Testis (tissue), 2 donors: ENCODE measurements at regions not wholly inside any gene's neighbourhood (a gene's known extent, or its start where the extent isn't known, plus 50 kb on each side); places are given as distances from the start of the nearest gene placed in this dataset.
"Not testable (repeated sequence)": the region's sequence is repeated elsewhere in the genome, so short reads cannot be mapped to it uniquely, and the experiment has no call there.

Source experiments
- DNase-seq: peaks from one replicate; pipeline ENCODE4 v3.0.0-alpha.2; 2019
- H3K27ac ChIP-seq, 2 donors: fragments of 200-600 bp; sonication (generic); one replicate each; pipeline ENCODE4 v1.5.1; 2019
- H3K27me3 ChIP-seq: fragments of 200-600 bp; sonication (generic); one replicate; pipeline ENCODE4 v1.5.1; 2019
- H3K36me3 ChIP-seq: fragments of 200-600 bp; sonication (generic); one replicate; pipeline ENCODE4 v1.5.1; 2017; ENCODE audit warnings: low read depth; ENCODE audit errors: missing control alignments
- H3K4me1 ChIP-seq: fragments of 200-600 bp; sonication (generic); one replicate; pipeline ENCODE4 v1.5.1; 2019
- H3K4me3 ChIP-seq, 2 donors: fragments of 200-600 bp; sonication (generic); one replicate each; pipeline ENCODE4 v1.5.1; 2017 to 2019
- H3K9me3 ChIP-seq: fragments of 200-600 bp; sonication (generic); one replicate; pipeline ENCODE4 v1.5.1; 2017
- POLR2A ChIP-seq: fragments of 450-650 bp; IDR thresholded peaks from one replicate; pipeline ENCODE4 v1.6.1; 2017; ENCODE audit warnings: antibody characterized with exemption, mild to moderate bottlenecking, moderate library complexity
- WGBS, 2 donors: methylation state at CpG; one replicate each; pipeline ENCODE4 v1.1.5; 2018; 5-methylcytosine and 5-hydroxymethylcytosine counted together
- intact Hi-C: fragments of 100-400 bp; cut with DNase I; formaldehyde crosslinking; loops from one replicate; pipeline ENCODE4 v1.15.1; 2023; ENCODE audit warnings: low total_unique reads
- TF ChIP-seq, protein P1 (sequence below), 3 experiments: fragments of 450-650 bp in 2 of 3; fragments of 200-600 bp in 1 of 3; sonication (generic) in 1 of 3; IDR thresholded peaks; one replicate each; pipeline ENCODE4 v1.5.1; 2016 to 2019; ENCODE audit warnings: antibody characterized with exemption in 3 of 3, mild to moderate bottlenecking in 2 of 3, moderate library complexity in 1 of 3

DNA sequence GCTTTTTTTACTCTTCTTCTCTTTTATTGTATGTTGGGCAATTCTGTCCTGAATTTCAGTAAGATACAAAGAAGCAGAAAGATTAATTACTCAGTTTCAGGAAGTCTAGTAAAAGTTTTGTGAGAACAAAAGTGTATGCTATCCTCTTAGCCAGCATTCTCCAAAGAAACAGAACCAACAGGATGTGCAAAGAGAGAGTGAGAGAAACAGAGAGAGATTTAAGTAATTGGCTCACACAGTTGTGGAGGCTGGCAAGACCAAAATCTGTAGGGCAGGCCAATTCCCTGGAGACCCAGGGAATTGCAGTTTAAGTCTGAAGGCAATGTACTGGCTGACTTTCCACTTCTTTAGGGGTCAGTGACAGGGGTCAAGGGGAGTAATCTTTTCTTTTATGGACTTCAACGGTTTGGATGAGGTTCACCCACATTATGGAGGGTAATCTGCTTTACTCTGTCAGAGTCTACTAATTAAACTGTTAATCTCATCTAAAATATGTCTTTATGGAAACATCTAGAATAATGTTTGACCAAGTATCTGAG is 59.2 kb upstream of the SLC39A8 start:
- no peak overlapping the region for H3K4me3 ChIP-seq
- no peak for DNase-seq
- no peaks in the 10 kb centered on the region for H3K27me3 ChIP-seq
- H3K4me1 ChIP-seq = no peaks in the 10 kb centered on the region
- H3K36me3 ChIP-seq = no peaks in the 10 kb centered on the region
- intact Hi-C loops = no loop called here
- no peaks in the 10 kb centered on the region for H3K9me3 ChIP-seq
- 27 to 38% methylated on average over 1 of the region's 1 CpG for WGBS, 2 donors
- TF ChIP-seq POLR2A = no peak
- TF ChIP-seq, protein P1, sequence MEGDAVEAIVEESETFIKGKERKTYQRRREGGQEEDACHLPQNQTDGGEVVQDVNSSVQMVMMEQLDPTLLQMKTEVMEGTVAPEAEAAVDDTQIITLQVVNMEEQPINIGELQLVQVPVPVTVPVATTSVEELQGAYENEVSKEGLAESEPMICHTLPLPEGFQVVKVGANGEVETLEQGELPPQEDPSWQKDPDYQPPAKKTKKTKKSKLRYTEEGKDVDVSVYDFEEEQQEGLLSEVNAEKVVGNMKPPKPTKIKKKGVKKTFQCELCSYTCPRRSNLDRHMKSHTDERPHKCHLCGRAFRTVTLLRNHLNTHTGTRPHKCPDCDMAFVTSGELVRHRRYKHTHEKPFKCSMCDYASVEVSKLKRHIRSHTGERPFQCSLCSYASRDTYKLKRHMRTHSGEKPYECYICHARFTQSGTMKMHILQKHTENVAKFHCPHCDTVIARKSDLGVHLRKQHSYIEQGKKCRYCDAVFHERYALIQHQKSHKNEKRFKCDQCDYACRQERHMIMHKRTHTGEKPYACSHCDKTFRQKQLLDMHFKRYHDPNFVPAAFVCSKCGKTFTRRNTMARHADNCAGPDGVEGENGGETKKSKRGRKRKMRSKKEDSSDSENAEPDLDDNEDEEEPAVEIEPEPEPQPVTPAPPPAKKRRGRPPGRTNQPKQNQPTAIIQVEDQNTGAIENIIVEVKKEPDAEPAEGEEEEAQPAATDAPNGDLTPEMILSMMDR (IDR thresholded peaks at IDR 0.05) = no peak
- no peak overlapping the region for H3K27ac ChIP-seq

DNA sequence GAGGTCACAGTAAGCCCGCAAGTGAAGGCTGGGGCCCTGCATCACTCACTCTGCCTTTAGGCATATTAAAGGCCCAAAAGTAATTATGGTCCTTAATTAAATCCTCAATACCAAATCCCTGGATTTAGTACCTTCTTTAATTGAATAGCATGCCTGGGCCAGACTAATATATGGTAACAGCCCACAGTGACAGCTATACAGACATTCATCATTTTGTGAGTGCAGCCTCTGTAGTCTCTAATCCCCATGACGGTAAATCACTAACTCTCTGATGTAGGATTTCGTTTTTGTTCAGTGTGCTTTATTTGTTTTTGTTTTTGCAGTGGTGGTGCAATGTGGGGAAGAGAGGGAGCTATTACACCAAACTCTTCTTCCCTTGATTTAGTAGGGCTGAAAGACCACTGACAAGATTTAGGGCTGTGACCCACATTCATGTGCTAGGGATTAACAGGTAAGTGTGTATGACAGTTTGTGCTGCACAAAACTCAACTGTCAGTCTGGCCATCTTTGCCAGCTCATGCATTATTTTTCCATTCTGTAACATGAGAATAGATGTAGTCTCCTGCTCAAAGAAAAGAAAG is 60.6 kb upstream of the SLC39A8 start:
- Histone ChIP-seq H3K27me3 (no peaks in the 10 kb centered on the region), H3K4me1 (no peaks in the 10 kb centered on the region), H3K9me3 (no peaks in the 10 kb centered on the region), H3K4me3 (no peak overlapping the region), H3K36me3 (no peaks in the 10 kb centered on the region), H3K27ac (no peak overlapping the region)
- DNase-seq = no peak
- intact Hi-C loops = no loop called here
- no peak for TF ChIP-seq POLR2A
- TF ChIP-seq, protein P1 (IDR thresholded peaks at IDR 0.05) = no peak
- WGBS, 2 donors = 81 to 92% methylated on average over 3 of the region's 3 CpGs

DNA sequence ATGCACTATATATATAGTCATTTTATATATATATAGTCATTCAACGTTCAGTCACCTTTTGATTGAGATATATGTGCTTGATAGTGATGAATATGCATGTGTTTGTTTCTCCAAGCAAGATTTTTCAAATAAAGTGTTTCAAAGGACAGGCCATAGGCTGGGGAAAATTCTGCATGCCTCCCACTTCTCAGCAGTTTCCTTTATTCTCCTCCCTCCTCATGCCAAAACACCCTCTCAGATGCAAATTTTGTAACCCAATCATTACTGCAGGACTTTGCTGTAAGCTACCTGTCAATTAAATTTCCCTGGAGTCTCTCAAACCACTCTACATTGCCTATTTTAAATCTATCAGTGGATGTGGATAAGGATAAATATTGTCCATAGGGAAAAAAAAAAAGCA is 65.6 kb upstream of the SLC39A8 start:
- DNase-seq, H3K27ac ChIP-seq, H3K27me3 ChIP-seq, intact Hi-C loops, H3K4me1 ChIP-seq, H3K36me3 ChIP-seq, H3K4me3 ChIP-seq, H3K9me3 ChIP-seq: not testable (repeated sequence)
- 94 to 100% methylated on average over 1 of the region's 1 CpG for WGBS, 2 donors

DNA sequence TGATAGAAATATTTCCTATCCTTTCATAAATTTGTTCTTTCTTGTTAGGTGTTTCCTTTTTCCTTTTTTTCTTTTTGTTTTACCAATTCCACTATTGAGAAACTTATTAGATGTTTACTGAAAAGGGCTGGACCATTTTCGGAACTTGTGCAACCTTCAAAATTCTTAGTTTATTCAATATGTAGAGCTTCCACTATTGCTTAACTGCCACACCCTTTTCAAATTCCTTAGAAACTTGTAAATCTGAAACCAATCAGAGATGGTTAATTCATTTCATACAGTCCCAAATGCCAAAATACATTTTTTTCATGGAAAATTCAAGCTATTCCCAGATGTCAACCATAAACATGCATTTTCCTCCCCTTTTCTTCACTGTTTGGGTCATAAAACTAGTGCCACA is 66.1 kb upstream of the SLC39A8 start:
- Histone ChIP-seq H3K36me3 (no peaks in the 10 kb centered on the region), H3K27ac (no peak overlapping the region), H3K27me3 (no peaks in the 10 kb centered on the region), H3K4me1 (no peaks in the 10 kb centered on the region), H3K9me3 (no peaks in the 10 kb centered on the region), H3K4me3 (no peak overlapping the region)
- intact Hi-C loops = no loop called here
- no peak for DNase-seq
- TF ChIP-seq POLR2A = no peak
- TF ChIP-seq, protein P1 (IDR thresholded peaks at IDR 0.05) = no peak
- 88 to 94% methylated on average over 1 of the region's 1 CpG for WGBS, 2 donors

DNA sequence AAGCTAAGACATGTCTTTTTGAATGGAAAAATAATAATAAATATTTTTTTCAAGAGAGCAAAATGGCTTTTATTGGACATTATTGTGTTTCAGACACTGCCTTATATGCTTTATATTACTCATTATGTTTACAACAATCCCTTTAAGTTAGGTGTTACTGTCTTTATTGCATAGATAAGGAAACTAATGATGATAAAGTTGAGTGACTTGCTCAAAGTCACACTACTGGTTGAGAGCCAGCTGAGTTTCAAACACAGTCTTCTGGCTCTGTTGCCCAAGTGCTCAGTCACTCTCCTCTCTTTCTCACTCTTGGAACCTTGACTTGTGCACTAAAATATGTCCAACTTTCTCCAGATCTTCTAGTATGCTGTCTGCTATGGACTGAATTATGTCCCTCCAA is 71.5 kb upstream of the SLC39A8 start:
- Histone ChIP-seq H3K27ac (no peak overlapping the region), H3K27me3 (no peaks in the 10 kb centered on the region), H3K4me1 (no peaks in the 10 kb centered on the region), H3K9me3 (no peaks in the 10 kb centered on the region), H3K36me3 (no peaks in the 10 kb centered on the region), H3K4me3 (no peak overlapping the region)
- intact Hi-C loops = no loop called here
- DNase-seq = no peak
- TF ChIP-seq, protein P1 (IDR thresholded peaks at IDR 0.05) = no peak
- no peak for TF ChIP-seq POLR2A
